IMR-90 (cell line): ENCODE measurements at regions not wholly inside any gene's neighbourhood (a gene's known extent, or its start where the extent isn't known, plus 50 kb on each side); places are given as distances from the start of the nearest gene placed in this dataset.

ENCODE experiments used
- BHLHE40 ChIP-seq: fragments of 150-350 bp; IDR thresholded peaks from 2 replicates; pipeline ENCODE4 v1.6.1; 2016; ENCODE audit warnings: mild to moderate bottlenecking, low read depth, low read length
- CHD1 ChIP-seq: IDR thresholded peaks from 2 replicates; pipeline ENCODE4 v1.6.1; 2012; ENCODE audit warnings: low read depth, low read length, improper control_type of control experiment
- CTCF ChIP-seq: conservative IDR thresholded peaks from 2 replicates; pipeline ENCODE4 v1.5.1; 2012; ENCODE audit warnings: mild to moderate bottlenecking, low read depth, low read length, improper control_type of control experiment
- MAZ ChIP-seq: IDR thresholded peaks from 2 replicates; pipeline ENCODE4 v1.6.1; 2012; ENCODE audit warnings: low read depth, mild to moderate bottlenecking, low read length, improper control_type of control experiment, moderate library complexity, borderline replicate concordance
- MXI1 ChIP-seq: IDR thresholded peaks from 2 replicates; pipeline ENCODE4 v1.6.1; 2012; ENCODE audit warnings: low read depth, mild to moderate bottlenecking, low read length, moderate library complexity, borderline replicate concordance
- NFE2L2 ChIP-seq: fragments of 150-350 bp; IDR thresholded peaks from 2 replicates; pipeline ENCODE4 v1.6.1; 2016; ENCODE audit warnings: low read depth, mild to moderate bottlenecking, low read length
- POLR2A ChIP-seq: IDR thresholded peaks from 2 replicates; pipeline ENCODE4 v1.6.1; 2012; ENCODE audit warnings: mild to moderate bottlenecking, low read depth, low read length
- RAD21 ChIP-seq: IDR thresholded peaks from 2 replicates; pipeline ENCODE4 v1.6.1; 2012; ENCODE audit warnings: low read length, improper control_type of control experiment
- RCOR1 ChIP-seq: IDR thresholded peaks from 2 replicates; pipeline ENCODE4 v1.6.1; 2012; ENCODE audit warnings: mild to moderate bottlenecking, low read length, improper control_type of control experiment; ENCODE audit not compliant: insufficient replicate concordance
- RFX5 ChIP-seq: IDR thresholded peaks from 2 replicates; pipeline ENCODE4 v1.8.0; 2012; ENCODE audit warnings: low read depth, mild to moderate bottlenecking, low read length, moderate library complexity
- TF ChIP-seq, protein P1 (sequence below): fragments of 150-350 bp; IDR thresholded peaks from 2 replicates; pipeline ENCODE4 v1.6.1; 2016; ENCODE audit warnings: low read depth, mild to moderate bottlenecking, low read length, moderate library complexity, borderline replicate concordance
- TF ChIP-seq, protein P2 (sequence below): fragments of 150-350 bp; IDR thresholded peaks from 2 replicates; pipeline ENCODE4 v1.6.1; 2017; ENCODE audit warnings: mild to moderate bottlenecking, antibody characterized with exemption, low read length, low read depth

GRCh38 chr10:113480851-113481502 is 71.9 kb upstream of the HABP2 start:
- TF ChIP-seq CTCF: no peak
- TF ChIP-seq BHLHE40: no peak
- TF ChIP-seq, protein P1, sequence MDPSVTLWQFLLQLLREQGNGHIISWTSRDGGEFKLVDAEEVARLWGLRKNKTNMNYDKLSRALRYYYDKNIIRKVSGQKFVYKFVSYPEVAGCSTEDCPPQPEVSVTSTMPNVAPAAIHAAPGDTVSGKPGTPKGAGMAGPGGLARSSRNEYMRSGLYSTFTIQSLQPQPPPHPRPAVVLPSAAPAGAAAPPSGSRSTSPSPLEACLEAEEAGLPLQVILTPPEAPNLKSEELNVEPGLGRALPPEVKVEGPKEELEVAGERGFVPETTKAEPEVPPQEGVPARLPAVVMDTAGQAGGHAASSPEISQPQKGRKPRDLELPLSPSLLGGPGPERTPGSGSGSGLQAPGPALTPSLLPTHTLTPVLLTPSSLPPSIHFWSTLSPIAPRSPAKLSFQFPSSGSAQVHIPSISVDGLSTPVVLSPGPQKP: no peak
- TF ChIP-seq RCOR1: no peak
- TF ChIP-seq RFX5: no peak
- no peak for TF ChIP-seq RAD21
- TF ChIP-seq, protein P2, sequence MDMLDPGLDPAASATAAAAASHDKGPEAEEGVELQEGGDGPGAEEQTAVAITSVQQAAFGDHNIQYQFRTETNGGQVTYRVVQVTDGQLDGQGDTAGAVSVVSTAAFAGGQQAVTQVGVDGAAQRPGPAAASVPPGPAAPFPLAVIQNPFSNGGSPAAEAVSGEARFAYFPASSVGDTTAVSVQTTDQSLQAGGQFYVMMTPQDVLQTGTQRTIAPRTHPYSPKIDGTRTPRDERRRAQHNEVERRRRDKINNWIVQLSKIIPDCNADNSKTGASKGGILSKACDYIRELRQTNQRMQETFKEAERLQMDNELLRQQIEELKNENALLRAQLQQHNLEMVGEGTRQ: no peak
- no peak for TF ChIP-seq POLR2A
- no peak for TF ChIP-seq MAZ
- no peak for TF ChIP-seq NFE2L2
- no peak for TF ChIP-seq MXI1
- no peak for TF ChIP-seq CHD1
